Tibial artery (tissue), 4 donors: ENCODE measurements at regions not wholly inside any gene's neighbourhood (a gene's known extent, or its start where the extent isn't known, plus 50 kb on each side); places are given as distances from the start of the nearest gene placed in this dataset.

Experiments
- DNase-seq, 2 donors: peaks; one replicate each; pipeline ENCODE4 v3.0.0-alpha.2; 2019
- H3K27ac ChIP-seq, 2 donors: fragments of 200-600 bp; sonication (generic) in 1 of 2; 1 replicate in 1 of 2; 2 replicates in 1 of 2; pipeline ENCODE4 v1.5.1; 2018 to 2019; ENCODE audit warnings: mild to moderate bottlenecking in 1 of 2
- H3K27me3 ChIP-seq, 2 donors: fragments of 200-600 bp; sonication (generic) in 1 of 2; one replicate each; pipeline versions ENCODE4 v1.5.1 to v1.6.0; 2016 to 2019
- H3K36me3 ChIP-seq, 3 donors: fragments of 200-600 bp; sonication (generic) in 2 of 3; one replicate each; pipeline ENCODE4 v1.5.1; 2016 to 2019; ENCODE audit warnings: mild to moderate bottlenecking in 2 of 3
- H3K4me1 ChIP-seq, 4 donors: fragments of 200-600 bp; sonication (generic) in 2 of 4; 1 replicate in 3 of 4; 2 replicates in 1 of 4; pipeline ENCODE4 v1.5.1; 2016 to 2019
- H3K4me3 ChIP-seq, 2 donors: fragments of 200-600 bp; sonication (generic) in 1 of 2; 1 replicate in 1 of 2; 2 replicates in 1 of 2; pipeline ENCODE4 v1.5.1; 2018 to 2019; ENCODE audit warnings: mild to moderate bottlenecking in 2 of 2
- H3K9me3 ChIP-seq, 3 donors: fragments of 200-600 bp; sonication (generic) in 1 of 3; one replicate each; pipeline ENCODE4 v1.5.1; 2016 to 2019
- CTCF ChIP-seq, 2 experiments: fragments of 200-600 bp in 1 of 2; fragments of 450-650 bp in 1 of 2; IDR thresholded peaks; one replicate each; pipeline ENCODE4 v1.5.1; 2017 to 2019; ENCODE audit warnings: antibody characterized with exemption in 2 of 2, mild to moderate bottlenecking in 1 of 2, moderate library complexity in 1 of 2
- intact Hi-C: fragments of 100-400 bp; cut with DNase I; formaldehyde crosslinking; loops from one replicate; pipeline ENCODE4 v1.15.0; 2023; ENCODE audit warnings: low total_unique reads

DNA sequence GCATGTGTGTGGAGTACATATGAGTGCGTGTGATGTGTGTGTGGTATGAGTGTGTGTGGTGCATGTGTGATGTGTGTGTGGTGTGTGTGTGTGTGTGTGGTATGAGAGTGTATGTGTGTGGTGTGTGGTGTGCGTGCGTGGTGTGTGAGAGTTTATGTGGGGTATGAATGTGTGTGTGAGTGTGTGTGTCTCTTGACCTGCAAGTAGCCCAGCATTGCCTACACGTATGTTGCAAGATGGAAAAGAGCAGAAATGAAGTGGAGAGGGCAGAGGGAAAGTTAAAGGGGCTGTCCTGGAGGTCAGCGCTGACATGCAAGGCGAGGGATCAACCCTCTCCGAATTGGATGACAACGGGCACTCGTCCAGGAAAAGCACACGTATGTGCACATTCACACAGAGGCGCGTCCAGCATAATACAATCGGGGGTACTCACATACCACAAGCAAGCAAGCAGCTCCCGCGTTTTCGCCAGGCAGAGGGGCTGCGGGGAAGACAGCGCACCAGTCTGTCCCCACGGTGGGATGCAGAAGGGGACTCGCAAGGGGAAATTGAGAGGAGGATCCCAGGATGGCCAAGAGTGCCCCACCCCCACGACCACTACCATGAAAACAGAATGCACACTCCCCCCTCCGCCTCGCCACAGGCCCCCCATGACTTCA is 174.5 kb upstream of the AFDN start:
- peaks cover 0 to 9% of the 10 kb centered on the region in 2 donors for H3K27me3 ChIP-seq
- no peak for TF ChIP-seq CTCF (IDR thresholded peaks at IDR 0.05)
- H3K4me3 ChIP-seq = no peak overlapping the region
- DNase-seq = no peak
- H3K4me1 ChIP-seq = no peaks in the 10 kb centered on the region
- no peaks in the 10 kb centered on the region for H3K9me3 ChIP-seq
- intact Hi-C loops = no loop called here
- no peaks in the 10 kb centered on the region for H3K36me3 ChIP-seq
- H3K27ac ChIP-seq = no peak overlapping the region

GRCh38 chr6:167652701-167653095 is 174.0 kb upstream of the AFDN start:
- DNase-seq = peak; percentile 51 to 76
- no peak overlapping the region for H3K4me3 ChIP-seq
- H3K9me3 ChIP-seq = no peaks in the 10 kb centered on the region
- no peaks in the 10 kb centered on the region for H3K4me1 ChIP-seq
- TF ChIP-seq CTCF (IDR thresholded peaks at IDR 0.05) = no peak
- H3K36me3 ChIP-seq = no peaks in the 10 kb centered on the region
- H3K27me3 ChIP-seq = peaks cover 0 to 9% of the 10 kb centered on the region in 2 donors
- no peak overlapping the region for H3K27ac ChIP-seq
- intact Hi-C loops = no loop called here

- H3K27me3 ChIP-seq = peaks cover 0 to 9% of the 10 kb centered on the region in 2 donors
- TF ChIP-seq CTCF (IDR thresholded peaks at IDR 0.05) = no peak
- H3K9me3 ChIP-seq = no peaks in the 10 kb centered on the region
- no peak for DNase-seq
- H3K27ac ChIP-seq = no peak overlapping the region
- H3K4me1 ChIP-seq = no peaks in the 10 kb centered on the region
- intact Hi-C loops = no loop called here
- H3K4me3 ChIP-seq = no peak overlapping the region
- H3K36me3 ChIP-seq = no peaks in the 10 kb centered on the region
Measured at GRCh38 chr6:167653561-167653960, 173.2 kb upstream of the AFDN start.

DNA sequence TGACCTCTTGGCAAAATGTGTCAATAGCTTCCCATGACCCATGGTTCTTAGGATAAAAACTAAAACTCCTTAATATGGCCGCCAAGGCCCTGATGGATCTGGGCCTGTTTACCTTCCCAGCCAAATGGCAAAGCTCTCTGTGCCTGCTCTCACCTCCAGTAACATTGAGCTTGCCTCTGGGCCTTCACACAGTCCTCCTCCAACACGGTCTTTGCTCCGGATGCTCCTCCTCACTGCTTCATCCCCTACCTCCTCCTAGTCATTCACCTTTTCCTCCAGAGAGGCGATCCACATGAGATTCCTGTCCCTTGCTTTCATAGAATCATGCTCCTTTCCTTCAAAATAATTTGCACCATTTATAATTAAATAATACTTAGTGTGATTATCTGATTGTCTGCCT is 172.3 kb upstream of the AFDN start:
- no peak for TF ChIP-seq CTCF (IDR thresholded peaks at IDR 0.05)
- Histone ChIP-seq H3K4me3 (no peak overlapping the region), H3K27ac (no peak overlapping the region), H3K36me3 (no peaks in the 10 kb centered on the region), H3K27me3 (peaks cover 0 to 8% of the 10 kb centered on the region in 2 donors), H3K9me3 (no peaks in the 10 kb centered on the region), H3K4me1 (no peaks in the 10 kb centered on the region)
- DNase-seq = no peak
- intact Hi-C loops = no loop called here

DNA sequence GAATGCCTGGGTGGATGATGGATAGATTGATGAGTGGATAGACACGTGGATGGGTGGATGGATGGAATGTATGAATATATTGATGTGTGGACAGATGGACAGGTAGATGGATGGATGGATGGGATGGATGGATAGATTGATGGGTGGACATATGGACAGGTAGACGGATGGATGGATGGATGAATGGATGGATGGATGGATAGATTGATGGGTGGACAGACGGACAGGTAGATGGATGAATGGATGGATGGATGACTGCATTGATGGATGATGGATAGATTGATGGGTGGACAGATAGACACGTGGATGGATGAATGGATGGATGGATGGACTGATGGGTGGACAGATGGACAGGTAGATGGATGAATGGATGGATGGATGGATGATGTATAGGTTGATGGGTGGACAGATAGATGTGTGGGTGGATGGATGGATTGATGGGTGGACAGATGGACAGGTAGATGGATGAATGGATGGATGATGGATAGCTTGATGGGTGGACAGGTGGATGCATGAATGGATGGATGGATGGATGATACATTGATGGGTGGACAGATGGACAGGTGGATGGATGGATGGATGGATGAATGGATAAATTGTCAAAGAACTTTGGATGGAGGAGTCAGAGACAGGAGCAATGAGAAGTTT is 171.4 kb upstream of the AFDN start:
- Histone ChIP-seq H3K27me3 (no peaks in the 10 kb centered on the region), H3K4me3 (no peak overlapping the region), H3K27ac (no peak overlapping the region), H3K9me3 (no peaks in the 10 kb centered on the region), H3K4me1 (no peaks in the 10 kb centered on the region), H3K36me3 (no peaks in the 10 kb centered on the region)
- TF ChIP-seq CTCF (IDR thresholded peaks at IDR 0.05) = no peak
- intact Hi-C loops = no loop called here
- no peak for DNase-seq
